Psoas muscle (tissue), 7 donors: ENCODE measurements at regions not wholly inside any gene's neighbourhood (a gene's known extent, or its start where the extent isn't known, plus 50 kb on each side); places are given as distances from the start of the nearest gene placed in this dataset.

ENCODE experiments used
- ATAC-seq, 4 donors: fragments of 200-7000 bp; cut with Tn5 transposase; one replicate each; pipeline ENCODE4 v1.9.1; 2020; ENCODE audit warnings: moderate library complexity in 3 of 4, mild to moderate bottlenecking in 2 of 4
- DNase-seq, 2 donors: peaks; one replicate each; pipeline ENCODE4 v3.0.0-alpha.2; 2020
- H3K27ac ChIP-seq: fragments of 200-600 bp; one replicate; pipeline ENCODE4 v1.8.0; 2022
- H3K27me3 ChIP-seq, 3 donors: fragments of 200-600 bp in 1 of 3; one replicate each; pipeline versions ENCODE4 v1.6.1 to v1.8.0; 2013 to 2022; ENCODE audit warnings: low read length in 2 of 3, mild to moderate bottlenecking in 2 of 3, moderate library complexity in 1 of 3; ENCODE audit not compliant: insufficient read depth in 3 of 3
- H3K36me3 ChIP-seq, 2 donors: fragments of 200-600 bp in 1 of 2; one replicate each; pipeline versions ENCODE4 v1.6.1 to v1.8.0; 2013 to 2022; ENCODE audit warnings: low read depth in 1 of 2, mild to moderate bottlenecking in 1 of 2, moderate library complexity in 1 of 2; ENCODE audit not compliant: insufficient read depth in 1 of 2
- H3K4me1 ChIP-seq: fragments of 200-600 bp; one replicate; pipeline ENCODE4 v1.8.0; 2022
- H3K4me3 ChIP-seq: fragments of 200-600 bp; one replicate; pipeline ENCODE4 v1.8.0; 2022; ENCODE audit warnings: mild to moderate bottlenecking
- H3K9me3 ChIP-seq: fragments of 200-600 bp; one replicate; pipeline ENCODE4 v1.8.0; 2022
- CTCF ChIP-seq: fragments of 200-600 bp; IDR thresholded peaks from one replicate; pipeline ENCODE4 v1.8.0; 2022; ENCODE audit warnings: antibody characterized with exemption
- WGBS, 3 donors: extraction: QIAGEN DNeasy Blood & Tissue Kit; methylation state at CpG; one replicate each; pipeline versions ENCODE4 v1.1.6 to v1.1.7; 2013; 5-methylcytosine and 5-hydroxymethylcytosine counted together
- intact Hi-C, 2 donors: fragments of 100-400 bp; cut with DNase I; formaldehyde crosslinking; loops; one replicate each; pipeline versions ENCODE4 v1.11.0 to v1.14.2; 2022
- donor health status: healthy with polysubstance abuse.
- donor health status: DM: no; HTN: no; CAD: no; lungs with moderate emphysema.
- donor health status: Bipolar disorder and iron deficiency.
- donor health status: healthy.
- donor health status: DM: yes; HTN: yes; CAD: no.
- donor health status: DM: no; HTN: no; CAD: no.
- donor health status: DM: yes; HTN: yes; CAD: no.

- 55 to 63% (median 59%) methylated on average over 6 of the region's 6 CpGs for whole genome bisulfite sequencing, 3 donors
- Histone ChIP-seq H3K4me1 (no peaks in the 10 kb centered on the region), H3K9me3 (no peaks in the 10 kb centered on the region), H3K36me3 (no peaks in the 10 kb centered on the region), H3K4me3 (no peak overlapping the region), H3K27ac (no peak overlapping the region), H3K27me3 (no peaks in the 10 kb centered on the region)
- DNase-seq (no peak), ATAC-seq (no peak)
- no peak for TF ChIP-seq CTCF
- intact Hi-C loops: no loop called here
Observed at GRCh38 chr17:63358111-63358839, 87.8 kb downstream of the CYB561 start.

DNA sequence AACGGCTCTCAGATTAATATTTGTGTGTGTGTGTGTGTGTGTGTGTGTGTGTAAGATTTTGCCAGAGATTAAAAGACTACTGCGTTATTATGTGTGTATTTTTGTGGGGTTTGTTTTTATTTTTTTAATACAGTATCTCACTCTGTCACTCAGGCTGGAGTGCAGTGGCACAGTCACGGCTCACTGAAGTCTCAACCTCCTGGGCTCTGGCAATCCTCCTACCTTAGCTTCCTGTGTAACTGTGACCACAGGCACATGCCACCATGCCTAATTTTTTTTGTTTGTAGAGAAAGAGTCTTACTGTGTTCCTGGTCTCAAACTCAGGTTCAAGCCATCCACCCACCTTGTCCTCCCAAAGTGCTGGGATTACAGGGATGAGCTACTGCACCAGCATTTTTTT lies 87.2 kb downstream of the CYB561 start:
- no peak overlapping the region for H3K4me3 ChIP-seq
- H3K9me3 ChIP-seq: no peaks in the 10 kb centered on the region
- no peak for TF ChIP-seq CTCF
- H3K36me3 ChIP-seq: no peaks in the 10 kb centered on the region
- WGBS, 3 donors: 70 to 88% (median 78%) methylated on average over 3 of the region's 3 CpGs
- intact Hi-C loops: no loop called here
- H3K4me1 ChIP-seq: no peaks in the 10 kb centered on the region
- ATAC-seq: no peak
- H3K27ac ChIP-seq: no peak overlapping the region
- no peak for DNase-seq
- no peaks in the 10 kb centered on the region for H3K27me3 ChIP-seq

DNA sequence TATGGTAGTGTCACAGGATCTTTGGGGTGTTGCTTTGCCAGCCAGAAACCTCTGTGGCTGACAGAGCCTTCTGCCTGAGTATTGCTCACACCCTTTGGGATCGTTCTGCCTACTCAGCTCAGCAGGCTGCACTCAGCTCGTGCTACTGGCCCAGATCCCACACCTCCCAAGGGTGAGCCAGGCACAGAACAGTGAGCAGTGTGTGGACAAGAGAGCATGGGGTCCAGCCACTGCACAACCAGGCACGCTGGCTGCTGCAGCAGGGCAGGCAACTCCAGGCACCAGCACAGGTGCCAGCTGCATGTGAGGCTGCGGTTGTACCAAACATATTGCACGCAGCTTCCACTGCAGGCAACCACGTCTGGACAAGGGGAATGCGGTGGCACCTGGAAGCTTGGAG lies 84.9 kb downstream of the CYB561 start:
- Histone ChIP-seq H3K4me3 (no peak overlapping the region), H3K27me3 (no peaks in the 10 kb centered on the region), H3K36me3 (no peaks in the 10 kb centered on the region), H3K9me3 (no peaks in the 10 kb centered on the region), H3K4me1 (no peaks in the 10 kb centered on the region), H3K27ac (no peak overlapping the region)
- ATAC-seq: no peak
- no peak for TF ChIP-seq CTCF
- intact Hi-C loops: no loop called here
- DNase-seq: no peak
- WGBS, 3 donors: 46 to 67% (median 51%) methylated on average over 7 of the region's 7 CpGs

DNA sequence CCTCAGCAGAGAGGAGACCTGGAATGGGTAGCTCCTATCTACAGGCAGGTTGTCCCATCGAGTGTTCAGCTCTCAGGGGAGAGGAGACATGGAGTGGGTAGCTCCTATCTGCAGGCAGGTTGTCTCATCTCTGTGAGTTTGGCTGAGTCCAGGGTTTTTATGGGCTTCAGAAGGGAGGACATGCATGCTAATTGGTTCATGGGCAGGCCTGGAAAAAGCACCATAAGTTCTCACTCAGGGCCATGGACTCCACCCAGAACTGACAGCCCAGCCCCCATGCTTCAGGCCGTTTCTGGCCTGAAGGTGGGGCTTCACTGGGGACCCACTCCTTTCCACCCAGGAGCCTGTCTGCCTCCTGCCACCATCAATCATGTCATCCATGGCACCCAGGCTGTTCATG lies 84.0 kb downstream of the CYB561 start:
- Histone ChIP-seq H3K27ac (no peak overlapping the region), H3K9me3 (no peaks in the 10 kb centered on the region), H3K4me1 (no peaks in the 10 kb centered on the region), H3K4me3 (no peak overlapping the region), H3K36me3 (no peaks in the 10 kb centered on the region), H3K27me3 (no peaks in the 10 kb centered on the region)
- TF ChIP-seq CTCF: no peak
- ATAC-seq (no peak), DNase-seq (no peak)
- WGBS, 3 donors: 85 to 86% (median 86%) methylated on average over 2 of the region's 2 CpGs
- intact Hi-C loops: no loop called here

DNA sequence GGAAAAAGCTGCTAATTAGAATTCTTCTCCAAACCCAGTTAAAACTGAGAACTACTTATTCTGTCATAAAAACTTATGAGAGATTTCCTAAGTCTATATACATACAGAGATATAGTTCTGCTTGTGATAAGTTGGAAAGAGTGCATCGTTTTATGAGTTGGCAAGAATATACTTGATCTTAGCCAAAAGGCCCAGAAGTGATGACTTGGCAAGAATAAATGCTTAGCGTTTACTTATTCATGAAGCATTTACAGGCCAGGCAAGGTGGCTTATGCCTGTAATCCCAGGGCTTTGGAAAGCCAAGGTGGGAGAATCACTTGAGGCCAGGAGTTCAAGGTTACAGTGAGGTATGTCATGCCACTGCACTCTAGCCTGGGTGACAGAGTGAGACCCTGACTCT lies 81.7 kb downstream of the CYB561 start:
- no peak overlapping the region for H3K27ac ChIP-seq
- no peak overlapping the region for H3K4me3 ChIP-seq
- no peaks in the 10 kb centered on the region for H3K4me1 ChIP-seq
- H3K36me3 ChIP-seq: no peaks in the 10 kb centered on the region
- no peak for TF ChIP-seq CTCF
- ATAC-seq: no peak
- WGBS, 3 donors: 19 to 33% (median 26%) methylated on average over 2 of the region's 2 CpGs
- intact Hi-C loops: no loop called here
- H3K9me3 ChIP-seq: no peaks in the 10 kb centered on the region
- no peak for DNase-seq
- no peaks in the 10 kb centered on the region for H3K27me3 ChIP-seq
